ENCODE measurements at regions not wholly inside any gene's neighbourhood (a gene's known extent, or its start where the extent isn't known, plus 50 kb on each side); places are given as distances from the start of the nearest gene placed in this dataset.
"Not testable (repeated sequence)": the region's sequence is repeated elsewhere in the genome, so short reads cannot be mapped to it uniquely, and the experiment has no call there.

DNA sequence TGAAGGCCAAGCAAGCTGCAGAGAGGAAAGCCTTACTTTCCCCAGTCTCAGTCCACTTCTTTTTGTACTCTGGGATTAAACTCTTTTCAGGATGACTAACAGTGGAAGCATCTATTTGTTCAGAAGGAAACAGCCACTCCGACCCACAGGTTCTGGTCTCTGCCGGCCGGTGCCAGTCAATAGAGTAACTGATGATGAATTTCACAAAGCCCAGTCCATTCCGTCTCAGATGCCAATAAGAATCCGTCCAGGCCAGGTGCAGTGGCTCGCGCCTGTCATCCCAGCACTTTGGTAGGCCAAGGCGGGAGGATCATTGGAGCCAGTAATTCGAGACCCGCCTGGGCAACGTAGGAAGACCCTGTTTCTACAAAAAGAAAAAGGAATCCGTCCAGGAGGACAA is 58.5 kb upstream of the HELT start:
- Histone ChIP-seq H2AFZ (ENCODE audit: low read depth, low read length) (no peak overlapping the region), H3K4me1 (ENCODE audit: insufficient read depth, low read length) (no peaks in the 10 kb centered on the region), H3K9ac (ENCODE audit: low read depth, low read length) (no peak overlapping the region), H3K9me3 (ENCODE audit: insufficient read depth, low read length, severe bottlenecking) (no peaks in the 10 kb centered on the region), H3K79me2 (ENCODE audit: insufficient read depth, low read length) (no peaks in the 10 kb centered on the region), H4K20me1 (ENCODE audit: insufficient read depth, low read length) (no peaks in the 10 kb centered on the region), H3K36me3 (ENCODE audit: insufficient read depth, low read length) (no peaks in the 10 kb centered on the region), H3K4me3 (ENCODE audit: low read depth in 1 of 2, low read length in 2 of 2) (no peak overlapping the region), H3K4me2 (ENCODE audit: insufficient read depth, low read length) (no peak overlapping the region), H3K27ac (ENCODE audit: low read length) (no peak overlapping the region), H3K27me3 (ENCODE audit: insufficient read depth, low read length, poor library complexity) (no peaks in the 10 kb centered on the region)
- DNase-seq: no peak
- ATAC-seq (ENCODE audit: insufficient read depth, low read depth): no peak
- TF ChIP-seq EZH2 (IDR thresholded peaks at IDR 0.05; ENCODE audit: borderline replicate concordance, low read depth, low read length, severe bottlenecking): no peak
- TF ChIP-seq, protein P1, sequence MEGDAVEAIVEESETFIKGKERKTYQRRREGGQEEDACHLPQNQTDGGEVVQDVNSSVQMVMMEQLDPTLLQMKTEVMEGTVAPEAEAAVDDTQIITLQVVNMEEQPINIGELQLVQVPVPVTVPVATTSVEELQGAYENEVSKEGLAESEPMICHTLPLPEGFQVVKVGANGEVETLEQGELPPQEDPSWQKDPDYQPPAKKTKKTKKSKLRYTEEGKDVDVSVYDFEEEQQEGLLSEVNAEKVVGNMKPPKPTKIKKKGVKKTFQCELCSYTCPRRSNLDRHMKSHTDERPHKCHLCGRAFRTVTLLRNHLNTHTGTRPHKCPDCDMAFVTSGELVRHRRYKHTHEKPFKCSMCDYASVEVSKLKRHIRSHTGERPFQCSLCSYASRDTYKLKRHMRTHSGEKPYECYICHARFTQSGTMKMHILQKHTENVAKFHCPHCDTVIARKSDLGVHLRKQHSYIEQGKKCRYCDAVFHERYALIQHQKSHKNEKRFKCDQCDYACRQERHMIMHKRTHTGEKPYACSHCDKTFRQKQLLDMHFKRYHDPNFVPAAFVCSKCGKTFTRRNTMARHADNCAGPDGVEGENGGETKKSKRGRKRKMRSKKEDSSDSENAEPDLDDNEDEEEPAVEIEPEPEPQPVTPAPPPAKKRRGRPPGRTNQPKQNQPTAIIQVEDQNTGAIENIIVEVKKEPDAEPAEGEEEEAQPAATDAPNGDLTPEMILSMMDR (IDR thresholded peaks at IDR 0.05; ENCODE audit: borderline replicate concordance, extremely low read depth, low read length, poor library complexity, severe bottlenecking): no peak

DNA sequence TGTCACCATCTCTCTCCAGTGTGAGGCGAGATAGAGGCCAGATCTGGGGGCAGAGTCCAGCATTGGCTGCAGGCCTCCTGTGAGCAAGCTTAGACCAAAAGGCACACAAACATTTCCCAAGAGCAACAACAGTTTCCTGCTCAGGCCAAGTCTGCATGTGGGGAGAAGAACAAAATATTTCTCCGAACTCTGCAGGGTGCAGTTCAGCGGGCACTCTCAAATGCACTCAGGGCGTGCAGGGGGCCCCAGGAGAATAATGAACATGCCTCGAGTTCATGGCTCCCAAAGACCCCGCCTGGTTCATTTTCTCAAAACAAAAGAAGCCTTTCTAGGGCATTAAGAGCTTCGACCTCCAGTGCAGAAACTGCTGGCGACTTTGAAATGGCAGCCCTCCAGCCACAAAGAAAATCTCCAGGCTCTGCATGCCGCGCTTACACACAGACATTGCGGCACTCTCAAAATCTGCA is 57.8 kb upstream of the HELT start:
- Histone ChIP-seq H3K4me2 (ENCODE audit: insufficient read depth, low read length) (no peak overlapping the region), H3K27ac (ENCODE audit: low read length) (no peak overlapping the region), H3K79me2 (ENCODE audit: insufficient read depth, low read length) (no peaks in the 10 kb centered on the region), H3K36me3 (ENCODE audit: insufficient read depth, low read length) (no peaks in the 10 kb centered on the region), H3K9me3 (ENCODE audit: insufficient read depth, low read length, severe bottlenecking) (no peaks in the 10 kb centered on the region), H3K9ac (ENCODE audit: low read depth, low read length) (no peak overlapping the region), H2AFZ (ENCODE audit: low read depth, low read length) (no peak overlapping the region), H3K4me1 (ENCODE audit: insufficient read depth, low read length) (no peaks in the 10 kb centered on the region), H4K20me1 (ENCODE audit: insufficient read depth, low read length) (no peaks in the 10 kb centered on the region), H3K4me3 (ENCODE audit: low read depth in 1 of 2, low read length in 2 of 2) (no peak overlapping the region), H3K27me3 (ENCODE audit: insufficient read depth, low read length, poor library complexity) (no peaks in the 10 kb centered on the region)
- DNase-seq (no peak), ATAC-seq (ENCODE audit: insufficient read depth, low read depth) (no peak)
- no peak for TF ChIP-seq EZH2 (IDR thresholded peaks at IDR 0.05; ENCODE audit: borderline replicate concordance, low read depth, low read length, severe bottlenecking)
- TF ChIP-seq, protein P1 (IDR thresholded peaks at IDR 0.05; ENCODE audit: borderline replicate concordance, extremely low read depth, low read length, poor library complexity, severe bottlenecking): no peak

DNA sequence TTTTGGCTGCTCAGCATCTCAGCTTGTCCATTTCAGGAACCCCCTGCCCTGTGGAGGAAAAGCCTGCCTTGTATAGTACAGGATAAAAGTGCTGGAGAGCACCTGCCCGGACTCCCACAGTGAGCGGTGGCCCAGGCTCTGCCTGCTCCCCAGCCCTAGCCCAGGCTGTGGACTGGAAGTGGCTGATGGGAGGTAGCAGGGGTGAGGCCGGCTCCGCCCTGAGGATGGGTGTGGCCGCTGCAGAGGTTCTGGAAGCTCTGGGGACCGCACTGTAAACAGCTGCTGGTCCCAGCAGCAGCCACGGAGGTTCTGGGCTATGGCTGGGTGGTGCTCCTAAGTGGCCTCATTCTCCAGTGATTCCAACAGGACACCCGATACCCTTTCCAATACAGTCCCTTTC is 56.6 kb upstream of the HELT start:
- Histone ChIP-seq H3K27ac (ENCODE audit: low read length) (no peak overlapping the region), H3K36me3 (ENCODE audit: insufficient read depth, low read length) (no peaks in the 10 kb centered on the region), H4K20me1 (ENCODE audit: insufficient read depth, low read length) (no peaks in the 10 kb centered on the region), H3K9ac (ENCODE audit: low read depth, low read length) (no peak overlapping the region), H3K79me2 (ENCODE audit: insufficient read depth, low read length) (no peaks in the 10 kb centered on the region), H3K9me3 (ENCODE audit: insufficient read depth, low read length, severe bottlenecking) (no peaks in the 10 kb centered on the region), H2AFZ (ENCODE audit: low read depth, low read length) (no peak overlapping the region), H3K4me3 (ENCODE audit: low read depth in 1 of 2, low read length in 2 of 2) (no peak overlapping the region), H3K27me3 (ENCODE audit: insufficient read depth, low read length, poor library complexity) (no peaks in the 10 kb centered on the region), H3K4me1 (ENCODE audit: insufficient read depth, low read length) (no peaks in the 10 kb centered on the region), H3K4me2 (ENCODE audit: insufficient read depth, low read length) (no peak overlapping the region)
- DNase-seq: no peak
- no peak for ATAC-seq (ENCODE audit: insufficient read depth, low read depth)
- TF ChIP-seq, protein P1 (IDR thresholded peaks at IDR 0.05; ENCODE audit: borderline replicate concordance, extremely low read depth, low read length, poor library complexity, severe bottlenecking): no peak
- TF ChIP-seq EZH2 (IDR thresholded peaks at IDR 0.05; ENCODE audit: borderline replicate concordance, low read depth, low read length, severe bottlenecking): no peak

DNA sequence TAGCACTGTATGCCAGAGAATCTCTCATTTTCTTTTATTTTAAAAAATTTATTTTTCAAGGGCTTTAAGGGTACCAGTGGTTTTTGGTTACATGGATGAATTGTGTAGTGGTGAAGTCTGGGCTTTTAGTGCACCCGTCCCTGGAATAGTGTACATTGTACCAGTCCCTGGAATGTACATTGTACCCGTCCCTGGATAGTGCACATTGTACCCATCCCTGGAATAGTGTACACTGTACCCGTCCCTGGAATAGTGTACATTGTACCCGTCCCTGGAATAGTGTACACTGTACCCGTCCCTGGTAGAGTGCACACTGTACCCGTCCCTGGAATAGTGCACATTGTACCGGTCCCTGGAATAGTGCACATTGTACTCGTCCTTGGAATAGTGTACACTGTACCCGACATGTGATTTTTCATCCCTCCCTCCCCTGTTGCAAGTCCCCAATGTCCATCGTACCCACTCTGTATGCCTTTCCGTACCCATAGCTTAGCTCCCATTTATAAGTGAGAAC is 56.1 kb upstream of the HELT start:
- DNase-seq: no peak
- no peak overlapping the region for H3K9ac ChIP-seq (ENCODE audit: low read depth, low read length)
- H3K4me2 ChIP-seq (ENCODE audit: insufficient read depth, low read length): no peak overlapping the region
- H3K27ac ChIP-seq (ENCODE audit: low read length): no peak overlapping the region
- no peaks in the 10 kb centered on the region for H3K79me2 ChIP-seq (ENCODE audit: insufficient read depth, low read length)
- TF ChIP-seq EZH2 (IDR thresholded peaks at IDR 0.05; ENCODE audit: borderline replicate concordance, low read depth, low read length, severe bottlenecking): no peak
- TF ChIP-seq, protein P1 (IDR thresholded peaks at IDR 0.05; ENCODE audit: borderline replicate concordance, extremely low read depth, low read length, poor library complexity, severe bottlenecking): no peak
- H3K4me1 ChIP-seq (ENCODE audit: insufficient read depth, low read length): no peaks in the 10 kb centered on the region
- H3K9me3 ChIP-seq (ENCODE audit: insufficient read depth, low read length, severe bottlenecking): no peaks in the 10 kb centered on the region
- H2AFZ ChIP-seq (ENCODE audit: low read depth, low read length): no peak overlapping the region
- no peaks in the 10 kb centered on the region for H3K36me3 ChIP-seq (ENCODE audit: insufficient read depth, low read length)
- no peak overlapping the region for H3K4me3 ChIP-seq (ENCODE audit: low read depth in 1 of 2, low read length in 2 of 2)
- H3K27me3 ChIP-seq (ENCODE audit: insufficient read depth, low read length, poor library complexity): no peaks in the 10 kb centered on the region
- no peaks in the 10 kb centered on the region for H4K20me1 ChIP-seq (ENCODE audit: insufficient read depth, low read length)
- no peak for ATAC-seq (ENCODE audit: insufficient read depth, low read depth)

DNA sequence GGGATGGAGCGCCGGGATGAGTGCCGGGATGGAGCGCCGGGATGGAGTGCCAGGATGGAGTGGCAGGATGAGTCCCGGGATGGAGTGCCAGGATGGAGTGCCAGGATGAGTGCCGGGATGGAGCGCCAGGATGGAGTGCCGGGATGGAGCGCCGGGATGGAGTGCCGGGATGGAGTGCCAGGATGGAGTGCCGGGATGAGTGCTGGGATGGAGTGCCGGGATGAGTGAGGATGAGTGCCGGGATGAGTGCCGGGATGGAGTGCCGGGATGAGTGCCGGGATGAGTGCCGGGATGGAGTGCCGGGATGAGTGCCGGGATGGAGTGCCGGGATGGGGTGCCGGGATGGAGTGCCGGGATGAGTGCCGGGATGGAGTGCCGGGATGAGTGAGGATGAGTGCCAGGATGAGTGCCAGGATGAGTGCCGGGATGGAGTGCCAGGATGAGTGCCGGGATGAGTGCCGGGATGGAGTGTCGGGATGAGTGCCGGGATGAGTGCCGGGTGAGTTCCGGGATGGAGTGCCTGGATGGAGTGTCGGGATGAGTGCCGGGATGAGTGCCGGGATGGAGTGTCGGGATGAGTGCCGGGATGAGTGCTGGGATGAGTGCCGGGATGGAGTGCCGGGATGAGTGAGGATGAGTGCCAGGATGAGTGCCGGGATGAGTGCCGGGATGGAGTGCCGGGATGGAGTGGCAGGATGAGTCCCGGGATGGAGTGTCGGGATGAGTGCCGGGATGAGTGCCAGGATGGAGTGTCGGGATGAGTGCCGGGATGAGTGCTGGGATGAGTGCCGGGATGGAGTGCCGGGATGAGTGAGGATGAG is 52.9 kb upstream of the HELT start:
- H4K20me1 ChIP-seq (ENCODE audit: insufficient read depth, low read length); H3K79me2 ChIP-seq (ENCODE audit: insufficient read depth, low read length); H3K4me3 ChIP-seq (ENCODE audit: low read depth in 1 of 2, low read length in 2 of 2); ATAC-seq (ENCODE audit: insufficient read depth, low read depth); H2AFZ ChIP-seq (ENCODE audit: low read depth, low read length); DNase-seq; H3K9me3 ChIP-seq (ENCODE audit: insufficient read depth, low read length, severe bottlenecking); H3K27me3 ChIP-seq (ENCODE audit: insufficient read depth, low read length, poor library complexity); H3K27ac ChIP-seq (ENCODE audit: low read length); H3K4me1 ChIP-seq (ENCODE audit: insufficient read depth, low read length); H3K4me2 ChIP-seq (ENCODE audit: insufficient read depth, low read length); H3K9ac ChIP-seq (ENCODE audit: low read depth, low read length); H3K36me3 ChIP-seq (ENCODE audit: insufficient read depth, low read length): not testable (repeated sequence)

All from DND-41 (cell line).